ENCODE measurements at regions not wholly inside any gene's neighbourhood (a gene's known extent, or its start where the extent isn't known, plus 50 kb on each side); places are given as distances from the start of the nearest gene placed in this dataset.
"Not testable (repeated sequence)": the region's sequence is repeated elsewhere in the genome, so short reads cannot be mapped to it uniquely, and the experiment has no call there.

GRCh38 chr1:188599313-188599712 is 1770.6 kb downstream of the PLA2G4A start:
- DNase-seq (ENCODE audit: low read depth in 4 of 4, low spot score in 3 of 4), result no peak

GRCh38 chr1:188611432-188611831 is 1782.7 kb downstream of the PLA2G4A start:
- DNase-seq (ENCODE audit: low read depth in 4 of 4, low spot score in 3 of 4), result no peak

GRCh38 chr1:188615321-188615720 is 1786.6 kb downstream of the PLA2G4A start:
- DNase-seq (ENCODE audit: low read depth in 4 of 4, low spot score in 3 of 4), result no peak

GRCh38 chr1:188620236-188620635 is 1791.5 kb downstream of the PLA2G4A start:
- no peak for DNase-seq (ENCODE audit: low read depth in 4 of 4, low spot score in 3 of 4)

- no peak for DNase-seq (ENCODE audit: low read depth in 4 of 4, low spot score in 3 of 4)
Measured at GRCh38 chr1:188641566-188642211, 1812.9 kb downstream of the PLA2G4A start.

GRCh38 chr1:188642704-188643103 is 1814.0 kb downstream of the PLA2G4A start:
- DNase-seq (ENCODE audit: low read depth in 4 of 4, low spot score in 3 of 4), result no peak

- no peak for DNase-seq (ENCODE audit: low read depth in 4 of 4, low spot score in 3 of 4)
Measured at GRCh38 chr1:188652678-188653077, 1823.9 kb downstream of the PLA2G4A start.

- not testable (repeated sequence) for DNase-seq (ENCODE audit: low read depth in 4 of 4, low spot score in 3 of 4)
Measured at GRCh38 chr1:188655966-188656365, 1821.7 kb downstream of the BRINP3 start.

- DNase-seq (ENCODE audit: low read depth in 4 of 4, low spot score in 3 of 4), result no peak
Measured at GRCh38 chr1:188660572-188660971, 1817.1 kb downstream of the BRINP3 start.

- no peak for DNase-seq (ENCODE audit: low read depth in 4 of 4, low spot score in 3 of 4)
Measured at GRCh38 chr1:188665477-188665876, 1812.2 kb downstream of the BRINP3 start.

GRCh38 chr1:188668083-188668482 is 1809.6 kb downstream of the BRINP3 start:
- DNase-seq (ENCODE audit: low read depth in 4 of 4, low spot score in 3 of 4), result no peak

- no peak for DNase-seq (ENCODE audit: low read depth in 4 of 4, low spot score in 3 of 4)
Measured at GRCh38 chr1:188669728-188670382, 1807.8 kb downstream of the BRINP3 start.

GRCh38 chr1:188670837-188671236 is 1806.8 kb downstream of the BRINP3 start:
- no peak for DNase-seq (ENCODE audit: low read depth in 4 of 4, low spot score in 3 of 4)

- DNase-seq (ENCODE audit: low read depth in 4 of 4, low spot score in 3 of 4), result no peak
Measured at GRCh38 chr1:188672153-188672552, 1805.5 kb downstream of the BRINP3 start.

- DNase-seq (ENCODE audit: low read depth in 4 of 4, low spot score in 3 of 4), result no peak
Measured at GRCh38 chr1:188689542-188689941, 1788.1 kb downstream of the BRINP3 start.

- DNase-seq (ENCODE audit: low read depth in 4 of 4, low spot score in 3 of 4), result no peak
Measured at GRCh38 chr1:188700116-188700515, 1777.5 kb downstream of the BRINP3 start.

GRCh38 chr1:188706742-188707141 is 1770.9 kb downstream of the BRINP3 start:
- no peak for DNase-seq (ENCODE audit: low read depth in 4 of 4, low spot score in 3 of 4)

GRCh38 chr1:188708795-188709535 is 1768.7 kb downstream of the BRINP3 start:
- no peak for DNase-seq (ENCODE audit: low read depth in 4 of 4, low spot score in 3 of 4)

- DNase-seq (ENCODE audit: low read depth in 4 of 4, low spot score in 3 of 4), result no peak
Measured at GRCh38 chr1:188715566-188715965, 1762.1 kb downstream of the BRINP3 start.

- DNase-seq (ENCODE audit: low read depth in 4 of 4, low spot score in 3 of 4), result no peak
Measured at GRCh38 chr1:188719735-188720134, 1757.9 kb downstream of the BRINP3 start.

- DNase-seq (ENCODE audit: low read depth in 4 of 4, low spot score in 3 of 4), result no peak
Measured at GRCh38 chr1:188723332-188724020, 1754.2 kb downstream of the BRINP3 start.
